Mesendoderm (in vitro differentiated cells): ENCODE measurements at regions not wholly inside any gene's neighbourhood (a gene's known extent, or its start where the extent isn't known, plus 50 kb on each side); places are given as distances from the start of the nearest gene placed in this dataset.

Experiments used
- DNase-seq: peaks from one replicate; pipeline ENCODE4 v3.0.0; 2013
- H2AK5ac ChIP-seq: 2 replicates; pipeline ENCODE4 v1.6.1; 2013; ENCODE audit warnings: low read length, inconsistent platforms
- H2BK120ac ChIP-seq: 2 replicates; pipeline ENCODE4 v1.6.1; 2013; ENCODE audit warnings: low read depth, mild to moderate bottlenecking, low read length, moderate library complexity, mixed read lengths
- H2BK15ac ChIP-seq: replicated peaks from 2 replicates; pipeline ENCODE4 v1.6.1; 2013; ENCODE audit warnings: low read depth, mild to moderate bottlenecking, moderate library complexity
- H2BK5ac ChIP-seq: 2 replicates; pipeline ENCODE4 v1.6.1; 2013; ENCODE audit warnings: low read length, inconsistent platforms
- H3K18ac ChIP-seq: 2 replicates; pipeline ENCODE4 v1.6.1; 2013; ENCODE audit warnings: mild to moderate bottlenecking, low read length, mixed read lengths
- H3K23ac ChIP-seq: one replicate; pipeline ENCODE4 v1.6.1; 2013; ENCODE audit warnings: low read length
- H3K27ac ChIP-seq: 2 replicates; pipeline ENCODE4 v1.5.1; 2013; ENCODE audit warnings: low read depth, mild to moderate bottlenecking, inconsistent platforms, low read length, moderate library complexity
- H3K27me3 ChIP-seq: 2 replicates; pipeline ENCODE4 v1.6.1; 2013; ENCODE audit warnings: low read length, control low read depth, mild to moderate bottlenecking, inconsistent platforms; ENCODE audit not compliant: insufficient read depth, poor library complexity
- H3K36me3 ChIP-seq: 2 replicates; pipeline ENCODE4 v1.6.1; 2013; ENCODE audit warnings: low read length, inconsistent platforms; ENCODE audit not compliant: control insufficient read depth, insufficient read depth
- H3K4ac ChIP-seq: one replicate; pipeline ENCODE4 v1.6.1; 2013; ENCODE audit warnings: low read depth, mild to moderate bottlenecking, low read length, moderate library complexity
- H3K4me1 ChIP-seq: 2 replicates; pipeline ENCODE4 v1.6.1; 2013; ENCODE audit warnings: low read depth, low read length, inconsistent platforms; ENCODE audit not compliant: control insufficient read depth
- H3K4me2 ChIP-seq: 2 replicates; pipeline ENCODE4 v1.6.1; 2013; ENCODE audit warnings: low read length
- H3K4me3 ChIP-seq: 2 replicates; pipeline ENCODE4 v1.5.1; 2013; ENCODE audit warnings: mild to moderate bottlenecking, low read length
- H3K56ac ChIP-seq: one replicate; pipeline ENCODE4 v1.6.1; 2013; ENCODE audit warnings: low read length
- H3K79me1 ChIP-seq: 2 replicates; pipeline ENCODE4 v1.6.1; 2013; ENCODE audit warnings: low read length, inconsistent platforms
- H3K79me2 ChIP-seq: 2 replicates; pipeline ENCODE4 v1.6.1; 2013; ENCODE audit warnings: mild to moderate bottlenecking, low read length; ENCODE audit not compliant: control insufficient read depth, insufficient read depth
- H3K9ac ChIP-seq: 2 replicates; pipeline ENCODE4 v1.6.1; 2013; ENCODE audit warnings: low read length, inconsistent platforms
- H4K5ac ChIP-seq: one replicate; pipeline ENCODE4 v1.6.1; 2013; ENCODE audit warnings: low read length
- H4K8ac ChIP-seq: one replicate; pipeline ENCODE4 v1.6.1; 2013; ENCODE audit warnings: low read depth, mild to moderate bottlenecking, control low read depth, low read length, moderate library complexity
- WGBS: extraction: QIAGEN DNeasy Blood & Tissue Kit; methylation state at CpG from one replicate; pipeline ENCODE4 v1.1.7; 2013; ENCODE audit warnings: low lambda C conversion rate, missing lambda C conversion rate; ENCODE audit not compliant: insufficient coverage; ENCODE audit errors: extremely low coverage; 5-methylcytosine and 5-hydroxymethylcytosine counted together

GRCh38 chr2:146252119-146252518 is 1592.7 kb upstream of the ACVR2A start:
- Histone ChIP-seq H3K4ac (no peak overlapping the region), H3K4me2 (no peak overlapping the region), H2BK120ac (peak overlapping the region; percentile 12), H3K9ac (no peak overlapping the region), H3K27ac (no peak overlapping the region), H3K56ac (no peak overlapping the region), H3K4me1 (no peaks in the 10 kb centered on the region), H3K79me1 (no peaks in the 10 kb centered on the region), H2BK5ac (no peak overlapping the region), H3K4me3 (no peak overlapping the region), H3K18ac (no peak overlapping the region), H3K79me2 (no peaks in the 10 kb centered on the region), H4K8ac (no peak overlapping the region), H3K23ac (no peak overlapping the region), H3K36me3 (no peaks in the 10 kb centered on the region), H2AK5ac (no peak overlapping the region), H2BK15ac (no peak overlapping the region), H3K27me3 (no peaks in the 10 kb centered on the region), H4K5ac (no peak overlapping the region)
- WGBS = no CpG with 5 or more reads among the region's 2 CpGs
- DNase-seq = no peak

GRCh38 chr2:146251328-146251727 is 1593.5 kb upstream of the ACVR2A start:
- Histone ChIP-seq H2BK15ac (no peak overlapping the region), H4K5ac (no peak overlapping the region), H2BK5ac (no peak overlapping the region), H3K79me1 (no peaks in the 10 kb centered on the region), H3K9ac (no peak overlapping the region), H3K27ac (no peak overlapping the region), H3K36me3 (no peaks in the 10 kb centered on the region), H3K56ac (no peak overlapping the region), H2AK5ac (no peak overlapping the region), H3K79me2 (no peaks in the 10 kb centered on the region), H3K4me2 (no peak overlapping the region), H3K27me3 (no peaks in the 10 kb centered on the region), H3K4me3 (no peak overlapping the region), H3K18ac (no peak overlapping the region), H3K23ac (no peak overlapping the region), H2BK120ac (no peak overlapping the region), H4K8ac (no peak overlapping the region), H3K4me1 (no peaks in the 10 kb centered on the region), H3K4ac (no peak overlapping the region)
- no CpG with 5 or more reads among the region's 3 CpGs for WGBS
- no peak for DNase-seq

- Histone ChIP-seq H3K9ac (no peak overlapping the region), H3K79me1 (no peaks in the 10 kb centered on the region), H3K4me3 (no peak overlapping the region), H3K4me2 (no peak overlapping the region), H3K4ac (no peak overlapping the region), H2BK15ac (no peak overlapping the region), H2BK120ac (no peak overlapping the region), H3K27me3 (no peaks in the 10 kb centered on the region), H3K36me3 (no peaks in the 10 kb centered on the region), H2BK5ac (no peak overlapping the region), H4K8ac (no peak overlapping the region), H3K27ac (no peak overlapping the region), H3K79me2 (no peaks in the 10 kb centered on the region), H2AK5ac (no peak overlapping the region), H4K5ac (no peak overlapping the region), H3K4me1 (no peaks in the 10 kb centered on the region), H3K56ac (no peak overlapping the region), H3K18ac (no peak overlapping the region), H3K23ac (no peak overlapping the region)
- WGBS = no CpG with 5 or more reads among the region's 1 CpG
- DNase-seq = no peak
These were observed 1597.9 kb upstream of the ACVR2A start for GRCh38 chr2:146246736-146247523.

GRCh38 chr2:146246002-146246735 is 1598.7 kb upstream of the ACVR2A start:
- no peak overlapping the region for H3K27ac ChIP-seq
- H3K4me2 ChIP-seq = no peak overlapping the region
- no peak overlapping the region for H2BK15ac ChIP-seq
- H3K27me3 ChIP-seq = no peaks in the 10 kb centered on the region
- no peak overlapping the region for H3K4ac ChIP-seq
- H3K9ac ChIP-seq = no peak overlapping the region
- H2BK120ac ChIP-seq = no peak overlapping the region
- H3K56ac ChIP-seq = no peak overlapping the region
- H3K23ac ChIP-seq = no peak overlapping the region
- no CpG with 5 or more reads among the region's 3 CpGs for WGBS
- no peaks in the 10 kb centered on the region for H3K79me2 ChIP-seq
- no peak overlapping the region for H2BK5ac ChIP-seq
- H3K36me3 ChIP-seq = no peaks in the 10 kb centered on the region
- no peaks in the 10 kb centered on the region for H3K79me1 ChIP-seq
- H4K5ac ChIP-seq = no peak overlapping the region
- H3K4me3 ChIP-seq = no peak overlapping the region
- no peaks in the 10 kb centered on the region for H3K4me1 ChIP-seq
- no peak overlapping the region for H4K8ac ChIP-seq
- no peak overlapping the region for H3K18ac ChIP-seq
- no peak for DNase-seq
- no peak overlapping the region for H2AK5ac ChIP-seq

- H2BK5ac ChIP-seq = no peak overlapping the region
- H3K79me2 ChIP-seq = no peaks in the 10 kb centered on the region
- H2BK15ac ChIP-seq = no peak overlapping the region
- H3K4ac ChIP-seq = no peak overlapping the region
- no peak overlapping the region for H2BK120ac ChIP-seq
- H3K36me3 ChIP-seq = no peaks in the 10 kb centered on the region
- no peak overlapping the region for H3K4me2 ChIP-seq
- no peak overlapping the region for H3K23ac ChIP-seq
- no CpG with 5 or more reads among the region's 2 CpGs for WGBS
- H3K4me1 ChIP-seq = no peaks in the 10 kb centered on the region
- no peak overlapping the region for H3K9ac ChIP-seq
- H3K56ac ChIP-seq = no peak overlapping the region
- H3K18ac ChIP-seq = no peak overlapping the region
- no peaks in the 10 kb centered on the region for H3K27me3 ChIP-seq
- no peak overlapping the region for H4K8ac ChIP-seq
- no peak for DNase-seq
- no peak overlapping the region for H2AK5ac ChIP-seq
- H3K27ac ChIP-seq = no peak overlapping the region
- H3K4me3 ChIP-seq = no peak overlapping the region
- no peak overlapping the region for H4K5ac ChIP-seq
- H3K79me1 ChIP-seq = no peaks in the 10 kb centered on the region
These were observed 1600.0 kb upstream of the ACVR2A start for GRCh38 chr2:146244830-146245229.
